ENCODE measurements at regions not wholly inside any gene's neighbourhood (a gene's known extent, or its start where the extent isn't known, plus 50 kb on each side); places are given as distances from the start of the nearest gene placed in this dataset.

GRCh38 chr2:2985020-2985419, 392.6 kb downstream of the EIPR1 start:
- no peak overlapping the region for H3K27ac ChIP-seq (ENCODE audit: low read depth, low read length)
- H3K27me3 ChIP-seq (ENCODE audit: insufficient read depth, low read length): no peaks in the 10 kb centered on the region
- no peak overlapping the region for H3K4me2 ChIP-seq (ENCODE audit: low read length)
- BruUV-seq (replicated peaks): no TSS peak
- no peaks in the 10 kb centered on the region for H3K36me3 ChIP-seq (ENCODE audit: control insufficient read depth in 1 of 2, insufficient read depth in 2 of 2, low read length in 2 of 2)
- no peaks in the 10 kb centered on the region for H3K9me2 ChIP-seq (ENCODE audit: insufficient read depth)
- no peak overlapping the region for H2AFZ ChIP-seq (ENCODE audit: low read depth, low read length, poor library complexity, severe bottlenecking)
- no peak overlapping the region for H3K4me3 ChIP-seq (replicated peaks in 1 of 2; ENCODE audit: low read depth in 1 of 2, low read length in 2 of 2)
- POLR2A ChIA-PET: no interaction called here
- H3K79me2 ChIP-seq (ENCODE audit: insufficient read depth, low read length): no peaks in the 10 kb centered on the region
- TF ChIP-seq ZBTB33 (IDR thresholded peaks at IDR 0.05; ENCODE audit: extremely low read depth, insufficient replicate concordance, low read length) (no peak), EZH2phosphoT487 (IDR thresholded peaks at IDR 0.05; ENCODE audit: borderline replicate concordance) (no peak), YY1 (IDR thresholded peaks at IDR 0.05; ENCODE audit: extremely low read depth, insufficient replicate concordance, low read depth, low read length) (no peak), ZFX (IDR thresholded peaks at IDR 0.05) (no peak), SIN3A (IDR thresholded peaks at IDR 0.05; ENCODE audit: low read depth) (no peak), REST (IDR thresholded peaks at IDR 0.05; ENCODE audit: low read depth) (no peak), MAX (IDR thresholded peaks at IDR 0.05) (no peak), TCF7L2 (IDR thresholded peaks at IDR 0.05; ENCODE audit: borderline replicate concordance, extremely low read depth, insufficient read depth, insufficient read length) (no peak), CBX3 (IDR thresholded peaks at IDR 0.05; ENCODE audit: low read depth) (no peak), SRF (IDR thresholded peaks at IDR 0.05; ENCODE audit: low read depth) (no peak), SP1 (IDR thresholded peaks at IDR 0.05; ENCODE audit: low read depth) (no peak), POLR2AphosphoS5 (IDR thresholded peaks at IDR 0.05; ENCODE audit: low read depth, low read length) (no peak), POLR2A (IDR thresholded peaks at IDR 0.05; ENCODE audit: borderline replicate concordance, extremely low read depth, insufficient read depth, insufficient read length) (no peak), CTCF (IDR thresholded peaks at IDR 0.05 in 2 of 3, conservative IDR thresholded peaks at IDR 0.05 in 1 of 3; ENCODE audit: borderline replicate concordance in 1 of 3, insufficient read depth in 1 of 3, low read depth in 2 of 3, low read length in 2 of 3) (no peak), ELF1 (IDR thresholded peaks at IDR 0.05; ENCODE audit: borderline replicate concordance, low read depth) (no peak), CEBPB (IDR thresholded peaks at IDR 0.05; ENCODE audit: low read depth) (no peak), ATF3 (IDR thresholded peaks at IDR 0.05) (no peak), EGR1 (IDR thresholded peaks at IDR 0.05; ENCODE audit: low read depth) (no peak), FOSL1 (IDR thresholded peaks at IDR 0.05; ENCODE audit: low read depth) (no peak)
- DNase-seq (ENCODE audit: low read depth, low spot score) (no peak), ATAC-seq (no peak)
- CTCF ChIA-PET: no interaction called here
- no peaks in the 10 kb centered on the region for H4K20me1 ChIP-seq (ENCODE audit: insufficient read depth)
- H3K4me1 ChIP-seq (ENCODE audit: control insufficient read depth in 1 of 2, insufficient read depth in 2 of 2, low read length in 2 of 2): no peaks in the 10 kb centered on the region
- H3K9me3 ChIP-seq (ENCODE audit: control insufficient read depth in 1 of 2, insufficient read depth in 1 of 2, low read depth in 1 of 2, low read length in 2 of 2): no peaks in the 10 kb centered on the region
- H3K9ac ChIP-seq (ENCODE audit: low read length): no peak overlapping the region
- intact Hi-C loops (cut with micrococcal nuclease): no loop called here
- RAD21 ChIA-PET (ENCODE audit: low non-redundant PET in 1 of 2, low total read pairs in 2 of 2, uncharacterized antibody in 2 of 2, unreplicated experiment in 2 of 2): no interaction called here

All from HCT116 (cell line).